ENCODE measurements at regions not wholly inside any gene's neighbourhood (a gene's known extent, or its start where the extent isn't known, plus 50 kb on each side); places are given as distances from the start of the nearest gene placed in this dataset.

GRCh38 chr14:58823312-58823711, 185.6 kb downstream of the DACT1 start:
- no peak for TF ChIP-seq CTCF (IDR thresholded peaks at IDR 0.05; ENCODE audit: low read depth, low read length)
- no peak for DNase-seq (ENCODE audit: extremely low read depth, low read depth)

- no peak for DNase-seq (ENCODE audit: extremely low read depth, low read depth)
- no peak for TF ChIP-seq CTCF (IDR thresholded peaks at IDR 0.05; ENCODE audit: low read depth, low read length)
Observed at GRCh38 chr14:58824106-58824505, 186.3 kb downstream of the DACT1 start.

- no peak for DNase-seq (ENCODE audit: extremely low read depth, low read depth)
- TF ChIP-seq CTCF (IDR thresholded peaks at IDR 0.05; ENCODE audit: low read depth, low read length): no peak
Observed at GRCh38 chr14:58824796-58825195, 187.0 kb downstream of the DACT1 start.

GRCh38 chr14:58825606-58826005, 187.8 kb downstream of the DACT1 start:
- DNase-seq (ENCODE audit: extremely low read depth, low read depth): no peak
- TF ChIP-seq CTCF (IDR thresholded peaks at IDR 0.05; ENCODE audit: low read depth, low read length): no peak

- no peak; the same call in 1 of the 2 replicates for TF ChIP-seq CTCF (IDR thresholded peaks at IDR 0.05; ENCODE audit: low read depth, low read length)
- no peak for DNase-seq (ENCODE audit: extremely low read depth, low read depth)
Observed at GRCh38 chr14:58826845-58827686, 189.3 kb downstream of the DACT1 start.

- no peak for TF ChIP-seq CTCF (IDR thresholded peaks at IDR 0.05; ENCODE audit: low read depth, low read length)
- no peak for DNase-seq (ENCODE audit: extremely low read depth, low read depth)
Observed at GRCh38 chr14:58828298-58828697, 190.5 kb downstream of the DACT1 start.

- no peak for TF ChIP-seq CTCF (IDR thresholded peaks at IDR 0.05; ENCODE audit: low read depth, low read length)
- no peak for DNase-seq (ENCODE audit: extremely low read depth, low read depth)
Observed at GRCh38 chr14:58829594-58829993, 191.8 kb downstream of the DACT1 start.
